ENCODE measurements at regions not wholly inside any gene's neighbourhood (a gene's known extent, or its start where the extent isn't known, plus 50 kb on each side); places are given as distances from the start of the nearest gene placed in this dataset.

GRCh38 chr18:25449046-25449445 lies 97.1 kb upstream of the ZNF521 start:
- no peak for TF ChIP-seq CTCF (conservative IDR thresholded peaks at IDR 0.05)
- no peak for TF ChIP-seq ZFX (IDR thresholded peaks at IDR 0.05)
- H3K27ac ChIP-seq: no peak overlapping the region

GRCh38 chr18:25446972-25447371 lies 95.0 kb upstream of the ZNF521 start:
- TF ChIP-seq ZFX (IDR thresholded peaks at IDR 0.05) (no peak), CTCF (conservative IDR thresholded peaks at IDR 0.05) (0 out of 2 replicates have a peak, but pooled peaks have one; percentile 2)
- H3K27ac ChIP-seq: no peak overlapping the region

GRCh38 chr18:25445430-25445829 lies 93.5 kb upstream of the ZNF521 start:
- H3K27ac ChIP-seq: no peak overlapping the region
- TF ChIP-seq CTCF (conservative IDR thresholded peaks at IDR 0.05) (no peak), ZFX (IDR thresholded peaks at IDR 0.05) (no peak)

- TF ChIP-seq ZFX (IDR thresholded peaks at IDR 0.05): no peak
- TF ChIP-seq CTCF (conservative IDR thresholded peaks at IDR 0.05): no peak
- no peak overlapping the region for H3K27ac ChIP-seq
These were observed 91.8 kb upstream of the ZNF521 start for GRCh38 chr18:25443776-25444175.

- TF ChIP-seq ZFX (IDR thresholded peaks at IDR 0.05) (no peak), CTCF (conservative IDR thresholded peaks at IDR 0.05) (no peak)
- H3K27ac ChIP-seq: no peak overlapping the region
These were observed 83.3 kb upstream of the ZNF521 start for GRCh38 chr18:25435149-25435782.

- no peak overlapping the region for H3K27ac ChIP-seq
- no peak for TF ChIP-seq CTCF (conservative IDR thresholded peaks at IDR 0.05)
- no peak for TF ChIP-seq ZFX (IDR thresholded peaks at IDR 0.05)
These were observed 82.8 kb upstream of the ZNF521 start for GRCh38 chr18:25434745-25435144.

- H3K27ac ChIP-seq: no peak overlapping the region
- no peak for TF ChIP-seq CTCF (conservative IDR thresholded peaks at IDR 0.05)
- TF ChIP-seq ZFX (IDR thresholded peaks at IDR 0.05): no peak
These were observed 81.6 kb upstream of the ZNF521 start for GRCh38 chr18:25433590-25433989.
